Activated naive CD4-positive, alpha-beta T cell treated with anti-CD3 and anti-CD28 coated beads, Interleukin-2, amount 10 ng/mL, durations not matched to agents 7 days and 5 days (primary cell): ENCODE measurements at regions not wholly inside any gene's neighbourhood (a gene's known extent, or its start where the extent isn't known, plus 50 kb on each side); places are given as distances from the start of the nearest gene placed in this dataset.
"Not testable (repeated sequence)": the region's sequence is repeated elsewhere in the genome, so short reads cannot be mapped to it uniquely, and the experiment has no call there.

ENCODE experiments used
- CTCF ChIA-PET: fragments of 350-600 bp; sonication (Branson Sonifier 250); formaldehyde crosslinking; loops from one replicate; lab custom pipeline; 2021; ENCODE audit warnings: antibody characterized with exemption; lab: Charles Lee
- DNase-seq: peaks from one replicate; pipeline ENCODE4 v3.0.0-alpha.2; 2020
- H3K27ac Mint-ChIP-seq: one replicate; pipeline ENCODE4 v1.8.0; 2021; ENCODE audit warnings: mild to moderate bottlenecking, moderate library complexity, mixed read lengths
- H3K27me3 Mint-ChIP-seq: one replicate; pipeline ENCODE4 v1.8.0; 2021; ENCODE audit warnings: mild to moderate bottlenecking, mixed read lengths
- H3K36me3 Mint-ChIP-seq: one replicate; pipeline ENCODE4 v1.8.0; 2021; ENCODE audit warnings: mixed read lengths
- H3K4me1 Mint-ChIP-seq: one replicate; pipeline ENCODE4 v1.8.0; 2021; ENCODE audit warnings: mixed read lengths
- H3K4me3 Mint-ChIP-seq: one replicate; pipeline ENCODE4 v1.8.0; 2021; ENCODE audit warnings: mild to moderate bottlenecking, moderate library complexity, mixed read lengths
- H3K9me3 Mint-ChIP-seq: one replicate; pipeline ENCODE4 v1.8.0; 2021; ENCODE audit warnings: mixed read lengths

DNA sequence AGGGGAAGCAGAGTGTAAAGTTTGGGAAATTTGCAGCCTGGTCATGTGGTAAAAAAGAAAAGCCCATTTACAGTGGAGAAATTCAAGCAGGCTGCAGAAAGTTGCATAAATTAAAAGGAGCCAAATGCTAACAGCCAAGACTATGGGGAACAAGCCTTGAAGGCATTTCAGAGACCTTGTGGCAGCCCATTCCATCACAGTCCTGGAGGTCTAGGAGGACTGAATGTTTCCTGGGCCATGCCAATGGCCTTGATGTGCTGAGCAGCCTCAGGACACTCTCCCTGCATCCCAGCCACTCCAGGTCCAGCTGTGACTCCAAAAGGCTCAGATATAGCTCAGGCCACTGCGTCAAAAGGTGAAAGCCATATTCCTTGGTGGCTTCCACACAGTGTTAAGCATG is 1202.4 kb upstream of the ATXN8OS start:
- DNase-seq, result no peak
- Mint-ChIP-seq H3K27me3 (no peaks in the 10 kb centered on the region), H3K4me1 (no peaks in the 10 kb centered on the region), H3K27ac (no peak overlapping the region), H3K9me3 (peaks cover 37% of the 10 kb centered on the region), H3K36me3 (no peaks in the 10 kb centered on the region), H3K4me3 (no peak overlapping the region)
- CTCF ChIA-PET, result no interaction called here

DNA sequence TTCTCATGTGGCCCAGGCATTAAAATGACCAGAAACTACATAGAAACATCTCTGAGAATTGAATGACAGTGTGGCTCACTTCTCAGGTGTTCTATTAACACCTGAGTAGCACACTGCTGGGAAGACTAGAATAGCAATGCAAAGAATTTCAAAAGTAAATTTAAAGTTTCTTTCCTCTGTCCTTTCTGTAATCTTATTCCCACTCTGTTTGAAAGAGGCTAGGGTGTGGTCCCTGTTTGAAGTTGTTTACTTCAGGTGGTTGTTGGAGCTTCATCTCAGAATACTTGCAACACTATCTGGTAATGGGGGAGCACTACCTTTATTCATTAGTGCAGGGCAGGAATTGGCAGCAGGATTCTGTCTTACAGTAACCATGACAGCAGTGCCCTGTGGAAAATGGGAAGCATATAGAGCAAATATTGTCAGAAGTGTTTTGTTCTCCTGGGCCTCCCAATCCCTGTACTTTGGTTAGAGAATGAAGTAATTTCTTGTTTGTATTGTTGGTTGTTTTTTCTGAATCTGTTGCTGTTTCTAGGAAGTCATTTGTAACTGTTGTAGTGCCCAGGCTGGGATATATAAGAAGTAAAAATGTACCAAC is 1210.2 kb upstream of the ATXN8OS start:
- Mint-ChIP-seq H3K9me3 (peaks cover 2% of the 10 kb centered on the region), H3K27ac (no peak overlapping the region), H3K4me3 (no peak overlapping the region), H3K4me1 (no peaks in the 10 kb centered on the region), H3K27me3 (no peaks in the 10 kb centered on the region), H3K36me3 (no peaks in the 10 kb centered on the region)
- CTCF ChIA-PET, result no interaction called here
- no peak for DNase-seq

DNA sequence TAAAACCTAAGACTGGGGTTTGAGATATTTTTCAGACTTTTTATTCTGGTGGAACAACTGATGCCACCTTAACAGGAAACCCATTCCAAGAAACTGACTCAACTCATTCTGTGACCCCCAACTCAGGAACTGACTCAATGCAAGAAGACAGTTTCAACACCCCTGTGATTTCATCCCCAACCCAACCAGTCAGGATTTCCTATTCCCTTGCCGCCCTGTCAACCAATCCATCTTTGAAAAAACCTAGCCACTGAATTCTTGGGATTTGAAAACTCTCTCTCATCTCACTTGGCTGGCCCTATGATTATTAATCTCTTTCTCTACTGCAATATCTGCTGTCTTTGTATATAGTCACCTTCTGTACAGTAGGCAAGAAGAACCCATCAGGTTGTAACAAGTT is 1211.9 kb upstream of the ATXN8OS start:
- Mint-ChIP-seq H3K4me1 (no peaks in the 10 kb centered on the region), H3K27ac (no peak overlapping the region), H3K27me3 (no peaks in the 10 kb centered on the region), H3K4me3 (no peak overlapping the region), H3K9me3 (peaks cover 4% of the 10 kb centered on the region), H3K36me3 (no peaks in the 10 kb centered on the region)
- CTCF ChIA-PET, result no interaction called here
- DNase-seq, result no peak

DNA sequence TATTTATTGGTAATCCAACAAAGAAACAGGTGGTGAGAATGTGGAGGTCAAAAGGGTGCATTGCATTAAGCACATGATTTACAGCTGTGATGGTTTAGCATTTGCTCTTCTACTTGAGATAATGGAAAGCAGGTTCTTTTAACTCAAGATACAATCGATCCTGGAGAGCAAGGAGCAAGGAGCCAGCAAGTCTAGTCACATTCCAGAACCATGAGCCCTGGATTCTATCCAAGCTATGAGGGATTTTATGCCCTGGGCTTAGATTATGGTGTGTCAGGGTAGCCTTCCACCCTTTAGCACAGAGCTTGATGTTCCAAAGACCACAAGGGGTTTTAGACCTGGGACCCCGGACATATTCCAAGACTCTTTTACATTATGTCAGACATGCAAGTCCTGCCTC is 1213.9 kb upstream of the ATXN8OS start:
- H3K27ac Mint-ChIP-seq, H3K27me3 Mint-ChIP-seq, H3K4me3 Mint-ChIP-seq, H3K4me1 Mint-ChIP-seq, DNase-seq, H3K9me3 Mint-ChIP-seq, CTCF ChIA-PET, H3K36me3 Mint-ChIP-seq: not testable (repeated sequence)

DNA sequence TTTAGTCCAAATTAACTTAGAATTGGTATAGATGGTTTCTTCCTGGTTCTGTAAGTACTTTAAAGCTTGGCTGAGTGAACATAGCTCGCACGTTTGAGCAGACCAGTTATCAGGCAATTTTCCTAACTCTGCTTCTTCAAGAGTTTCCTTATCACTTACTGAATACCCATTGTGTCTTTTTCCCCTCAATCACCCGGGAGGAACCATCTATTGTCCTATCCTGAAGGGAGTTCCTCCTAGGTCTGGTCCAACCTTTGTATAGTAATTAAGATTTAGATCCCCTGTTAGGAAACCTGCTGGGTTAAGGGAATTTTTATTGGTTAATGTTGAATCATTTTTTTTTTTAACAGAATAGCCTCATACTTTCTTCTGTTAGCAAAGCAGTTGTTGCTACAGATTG is 1215.0 kb upstream of the ATXN8OS start:
- H3K9me3 Mint-ChIP-seq, CTCF ChIA-PET, H3K4me1 Mint-ChIP-seq, H3K27ac Mint-ChIP-seq, DNase-seq, H3K4me3 Mint-ChIP-seq, H3K36me3 Mint-ChIP-seq, H3K27me3 Mint-ChIP-seq: not testable (repeated sequence)

DNA sequence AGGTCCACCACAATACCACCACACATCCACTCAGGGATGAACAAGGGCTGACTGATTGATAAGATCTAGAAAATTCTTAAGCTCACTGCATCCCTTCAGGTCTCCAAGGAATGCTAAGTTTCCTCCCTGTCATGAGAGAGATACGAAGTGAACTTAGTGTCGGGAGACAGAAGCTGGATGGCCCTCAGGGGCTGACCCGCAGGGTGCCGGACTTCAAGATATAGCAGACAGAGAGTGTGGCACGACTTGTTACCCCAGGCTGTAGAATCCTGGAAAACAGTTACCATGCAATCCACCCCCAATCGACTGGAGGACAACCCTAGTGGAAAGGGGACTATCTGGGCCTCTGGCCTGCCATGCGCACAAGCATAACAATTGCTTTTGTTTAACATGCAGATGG is 1217.5 kb upstream of the ATXN8OS start:
- H3K4me1 Mint-ChIP-seq, H3K27ac Mint-ChIP-seq, H3K4me3 Mint-ChIP-seq, H3K9me3 Mint-ChIP-seq, H3K36me3 Mint-ChIP-seq, CTCF ChIA-PET, DNase-seq, H3K27me3 Mint-ChIP-seq: not testable (repeated sequence)

DNA sequence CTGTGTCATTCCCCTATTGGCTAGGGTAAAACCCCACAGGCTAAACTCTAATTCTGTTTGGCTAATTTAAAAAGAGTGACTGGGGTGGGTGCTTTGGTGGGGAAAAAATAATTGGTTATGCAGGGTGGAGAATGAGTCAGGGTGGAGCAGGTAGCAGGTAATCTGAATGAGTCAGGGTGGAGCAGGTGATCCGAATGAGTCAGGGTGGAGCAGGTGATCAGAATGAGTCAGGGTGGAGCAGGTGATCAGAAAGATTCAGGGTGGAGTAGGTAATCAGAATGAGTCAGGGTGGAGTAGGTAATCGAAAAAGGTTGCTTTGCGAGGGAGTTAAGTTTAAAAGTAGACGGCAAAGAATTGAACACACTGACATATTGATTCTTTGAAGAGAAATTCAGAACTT is 1218.8 kb upstream of the ATXN8OS start:
- no peak overlapping the region for H3K27ac Mint-ChIP-seq
- no peaks in the 10 kb centered on the region for H3K36me3 Mint-ChIP-seq
- peaks cover 11% of the 10 kb centered on the region for H3K9me3 Mint-ChIP-seq
- no peak overlapping the region for H3K4me3 Mint-ChIP-seq
- no peaks in the 10 kb centered on the region for H3K4me1 Mint-ChIP-seq
- DNase-seq, result no peak
- CTCF ChIA-PET, result no interaction called here
- H3K27me3 Mint-ChIP-seq, result no peaks in the 10 kb centered on the region

DNA sequence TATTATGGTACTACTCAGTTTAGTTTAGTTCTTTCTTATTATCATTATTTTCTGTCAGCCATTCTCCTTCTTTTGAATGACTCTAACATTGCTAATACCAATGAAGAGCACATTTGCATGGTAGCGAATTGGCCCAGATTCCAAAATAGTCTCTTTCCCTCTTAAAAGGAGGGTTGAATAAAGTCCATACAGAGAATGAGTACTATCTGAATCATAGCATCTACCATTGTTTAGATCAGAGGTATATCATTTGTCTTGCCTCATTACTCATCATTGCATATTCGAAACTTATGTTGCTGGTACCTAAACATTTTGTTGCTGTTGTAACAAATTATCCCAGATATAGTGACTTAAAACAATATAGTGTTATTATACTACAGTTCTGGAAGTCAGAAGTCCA is 1235.3 kb upstream of the ATXN8OS start:
- H3K4me3 Mint-ChIP-seq, result no peak overlapping the region
- no peaks in the 10 kb centered on the region for H3K36me3 Mint-ChIP-seq
- H3K27me3 Mint-ChIP-seq, result no peaks in the 10 kb centered on the region
- no peak for DNase-seq
- peaks cover 8% of the 10 kb centered on the region for H3K9me3 Mint-ChIP-seq
- CTCF ChIA-PET, result no interaction called here
- no peaks in the 10 kb centered on the region for H3K4me1 Mint-ChIP-seq
- H3K27ac Mint-ChIP-seq, result no peak overlapping the region

DNA sequence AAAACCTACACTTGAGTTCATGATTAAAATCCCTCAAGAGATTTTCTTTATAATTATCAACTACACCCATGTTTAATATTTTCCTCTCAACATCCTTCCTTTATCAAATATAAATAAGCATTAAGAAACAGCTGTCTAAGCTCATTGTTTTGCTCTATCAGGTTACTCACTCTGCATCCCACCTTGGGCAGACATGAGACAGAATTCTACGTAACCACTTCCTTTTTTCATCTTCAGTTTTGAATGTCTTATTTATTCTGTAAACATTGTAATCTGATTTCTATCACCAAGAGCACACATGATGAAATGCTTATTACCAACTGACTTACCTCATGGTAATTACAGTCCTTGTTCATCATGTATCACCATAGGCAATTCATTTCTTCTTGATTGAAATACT is 1256.6 kb upstream of the ATXN8OS start:
- CTCF ChIA-PET, result no interaction called here
- Mint-ChIP-seq H3K36me3 (no peaks in the 10 kb centered on the region), H3K4me1 (no peaks in the 10 kb centered on the region), H3K27ac (no peak overlapping the region), H3K27me3 (no peaks in the 10 kb centered on the region), H3K4me3 (no peak overlapping the region), H3K9me3 (peaks cover 11% of the 10 kb centered on the region)
- no peak for DNase-seq

DNA sequence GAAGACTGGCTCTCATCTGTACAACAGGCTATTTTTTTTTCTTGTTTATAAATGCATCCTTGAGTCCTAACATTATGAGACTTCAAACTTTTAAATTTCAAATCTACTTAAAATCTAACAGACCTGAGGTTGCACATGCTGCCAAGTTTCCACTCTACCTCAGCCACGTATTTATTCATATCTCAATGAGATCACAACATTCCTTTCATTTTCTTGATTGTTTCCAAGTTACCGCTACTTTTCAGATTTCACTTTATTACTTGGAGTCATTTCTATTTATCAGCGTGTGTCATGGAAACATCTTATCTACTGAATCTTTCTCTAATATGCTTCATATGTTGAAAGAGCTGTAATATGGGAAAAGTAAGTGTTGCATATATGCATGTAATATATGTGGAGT is 1257.5 kb upstream of the ATXN8OS start:
- no peaks in the 10 kb centered on the region for H3K36me3 Mint-ChIP-seq
- CTCF ChIA-PET, result no interaction called here
- H3K9me3 Mint-ChIP-seq, result peaks cover 15% of the 10 kb centered on the region
- H3K4me3 Mint-ChIP-seq, result no peak overlapping the region
- H3K27ac Mint-ChIP-seq, result no peak overlapping the region
- no peaks in the 10 kb centered on the region for H3K27me3 Mint-ChIP-seq
- no peak for DNase-seq
- no peaks in the 10 kb centered on the region for H3K4me1 Mint-ChIP-seq

DNA sequence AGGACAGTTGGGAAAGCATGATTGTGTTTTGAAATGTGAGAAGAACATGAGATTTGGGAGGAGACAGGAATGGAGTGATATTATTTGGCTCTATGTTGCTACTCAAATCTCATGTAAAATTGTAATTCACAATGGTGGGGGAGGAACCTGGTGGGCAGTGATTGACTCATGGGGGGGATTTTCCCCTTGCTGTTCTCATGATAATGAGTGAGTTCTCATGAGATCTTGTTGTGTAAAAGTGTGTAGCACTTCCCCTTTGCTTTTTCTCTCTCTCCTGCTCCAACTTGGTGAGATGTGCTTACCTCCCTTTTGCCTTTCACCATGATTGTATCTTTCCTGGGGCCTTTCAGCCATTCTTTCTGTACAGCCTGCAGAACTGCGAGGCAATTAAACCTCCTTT is 1261.0 kb upstream of the ATXN8OS start:
- Mint-ChIP-seq H3K4me1 (no peaks in the 10 kb centered on the region), H3K27me3 (no peaks in the 10 kb centered on the region), H3K9me3 (peaks cover 18% of the 10 kb centered on the region), H3K36me3 (no peaks in the 10 kb centered on the region), H3K4me3 (no peak overlapping the region), H3K27ac (no peak overlapping the region)
- CTCF ChIA-PET, result no interaction called here
- DNase-seq, result no peak

DNA sequence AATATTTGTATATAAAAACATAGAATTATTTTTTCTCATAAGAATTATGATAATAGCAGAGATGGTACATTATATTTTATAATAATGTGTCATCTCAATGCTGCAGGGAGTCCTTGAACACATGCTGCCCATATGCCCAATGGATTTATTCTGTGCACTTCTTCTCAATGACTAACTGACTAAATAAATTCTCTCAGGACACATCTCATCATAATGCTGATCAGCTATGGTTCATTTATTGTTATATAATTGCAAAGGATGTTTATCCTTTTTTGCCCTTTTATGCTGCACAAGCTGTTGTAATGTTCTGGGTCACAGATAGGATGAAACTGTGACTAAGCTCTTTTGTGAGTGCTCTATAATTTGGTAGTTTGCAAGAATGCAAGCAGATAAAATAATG is 1273.3 kb upstream of the ATXN8OS start:
- Mint-ChIP-seq H3K9me3 (peaks cover 2% of the 10 kb centered on the region), H3K27me3 (no peaks in the 10 kb centered on the region), H3K36me3 (no peaks in the 10 kb centered on the region), H3K4me1 (no peaks in the 10 kb centered on the region), H3K27ac (no peak overlapping the region), H3K4me3 (no peak overlapping the region)
- no peak for DNase-seq
- CTCF ChIA-PET, result interaction anchor here (1.4 kb wide), 1 partner anchor 9 kb away, joined by 3 read pairs; no protein-coding TSS in a partner anchor

DNA sequence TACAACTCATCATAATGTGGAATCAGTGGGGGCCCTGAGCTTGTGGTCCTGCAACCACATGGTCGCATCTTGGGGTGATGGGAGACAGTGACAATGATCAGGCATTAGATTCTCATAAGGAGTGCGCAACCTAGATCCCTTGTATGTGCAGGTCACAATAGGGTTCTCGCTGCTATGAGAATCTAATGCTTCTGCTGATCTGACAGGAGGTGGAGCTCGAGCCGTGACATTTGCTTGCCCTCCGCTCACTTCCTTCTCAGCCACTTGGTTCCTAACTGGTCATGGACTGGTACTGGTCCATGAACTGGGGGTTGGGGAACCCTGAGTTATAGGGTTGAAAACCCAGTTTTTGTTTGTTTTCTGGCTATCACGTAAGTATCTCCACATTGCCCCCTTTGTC is 1290.9 kb upstream of the ATXN8OS start:
- Mint-ChIP-seq H3K9me3 (no peaks in the 10 kb centered on the region), H3K4me3 (no peak overlapping the region), H3K27ac (no peak overlapping the region), H3K27me3 (no peaks in the 10 kb centered on the region), H3K36me3 (no peaks in the 10 kb centered on the region), H3K4me1 (no peaks in the 10 kb centered on the region)
- no peak for DNase-seq
- CTCF ChIA-PET, result no interaction called here

DNA sequence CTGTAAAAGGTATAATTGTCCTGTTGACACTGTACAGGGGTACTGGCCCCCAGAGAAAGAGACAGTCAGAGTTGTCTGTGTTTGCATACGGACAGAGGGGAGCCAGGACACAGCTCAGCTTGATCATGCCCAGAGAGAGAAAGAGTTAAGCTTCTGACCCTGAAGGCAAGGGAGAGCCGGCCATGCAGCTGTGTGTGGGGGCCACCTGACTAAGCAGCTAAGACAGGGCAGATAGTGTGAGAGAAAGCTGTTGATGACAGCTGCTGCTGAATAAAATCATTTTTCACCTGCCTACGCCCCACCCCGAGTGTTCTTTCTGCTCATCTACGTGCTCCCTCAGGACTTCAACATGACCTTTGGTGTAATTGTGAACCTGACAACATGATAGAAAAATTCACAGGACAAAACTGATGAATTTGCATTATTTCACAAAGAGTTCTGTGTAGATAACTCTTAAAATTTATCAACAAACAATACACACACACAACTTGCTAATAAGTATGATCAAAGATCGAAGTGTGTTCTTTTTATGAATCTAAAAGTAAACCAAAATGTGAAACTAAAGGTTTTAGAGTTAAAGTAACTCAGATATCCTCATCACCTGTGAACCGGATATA is 1294.3 kb upstream of the ATXN8OS start:
- H3K27ac Mint-ChIP-seq, result no peak overlapping the region
- H3K27me3 Mint-ChIP-seq, result no peaks in the 10 kb centered on the region
- no peaks in the 10 kb centered on the region for H3K9me3 Mint-ChIP-seq
- CTCF ChIA-PET, result no interaction called here
- no peaks in the 10 kb centered on the region for H3K4me1 Mint-ChIP-seq
- H3K4me3 Mint-ChIP-seq, result no peak overlapping the region
- no peaks in the 10 kb centered on the region for H3K36me3 Mint-ChIP-seq
- DNase-seq, result no peak

DNA sequence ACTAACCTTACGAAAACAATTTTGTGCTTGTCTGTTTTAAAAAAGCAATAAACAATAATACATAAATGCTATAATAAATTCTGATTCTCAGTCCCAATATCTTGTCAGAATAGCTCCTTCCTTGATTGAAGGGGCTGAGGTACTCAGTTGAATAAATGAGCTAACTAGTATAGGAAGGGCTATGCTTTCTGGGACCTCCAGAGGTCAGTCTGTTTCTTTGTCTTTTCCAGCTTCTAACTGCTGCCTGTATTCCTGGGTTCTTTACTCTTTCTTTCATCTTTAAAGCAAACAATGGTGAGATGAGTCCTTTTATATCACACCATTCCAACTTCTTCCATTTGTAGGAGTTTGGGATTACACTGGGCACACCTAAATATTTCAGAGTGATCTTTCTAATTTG is 1297.0 kb upstream of the ATXN8OS start:
- Mint-ChIP-seq H3K9me3 (no peaks in the 10 kb centered on the region), H3K4me3 (no peak overlapping the region)

More for the DNA sequence above, 1297.0 kb upstream of the ATXN8OS start:
- Mint-ChIP-seq H3K27ac (no peak overlapping the region), H3K27me3 (no peaks in the 10 kb centered on the region), H3K36me3 (no peaks in the 10 kb centered on the region), H3K4me1 (no peaks in the 10 kb centered on the region)
- CTCF ChIA-PET, result no interaction called here
- no peak for DNase-seq
